LNCaP clone FGC (cell line): ENCODE measurements at regions not wholly inside any gene's neighbourhood (a gene's known extent, or its start where the extent isn't known, plus 50 kb on each side); places are given as distances from the start of the nearest gene placed in this dataset.

Experiments used
- DNase-seq: peaks from one replicate; pipeline ENCODE4 v3.0.0-alpha.2; 2011; ENCODE audit warnings: low read depth
- H3K4me3 ChIP-seq: 2 replicates; pipeline ENCODE4 v1.5.1; 2011; ENCODE audit warnings: mild to moderate bottlenecking, low read depth, low read length, control low read depth
- TF ChIP-seq, protein P1 (sequence below): IDR thresholded peaks from 2 replicates; pipeline ENCODE4 v1.5.1; 2012; ENCODE audit warnings: mild to moderate bottlenecking; ENCODE audit not compliant: control insufficient read depth, insufficient read depth; ENCODE audit errors: extremely low read depth

DNA sequence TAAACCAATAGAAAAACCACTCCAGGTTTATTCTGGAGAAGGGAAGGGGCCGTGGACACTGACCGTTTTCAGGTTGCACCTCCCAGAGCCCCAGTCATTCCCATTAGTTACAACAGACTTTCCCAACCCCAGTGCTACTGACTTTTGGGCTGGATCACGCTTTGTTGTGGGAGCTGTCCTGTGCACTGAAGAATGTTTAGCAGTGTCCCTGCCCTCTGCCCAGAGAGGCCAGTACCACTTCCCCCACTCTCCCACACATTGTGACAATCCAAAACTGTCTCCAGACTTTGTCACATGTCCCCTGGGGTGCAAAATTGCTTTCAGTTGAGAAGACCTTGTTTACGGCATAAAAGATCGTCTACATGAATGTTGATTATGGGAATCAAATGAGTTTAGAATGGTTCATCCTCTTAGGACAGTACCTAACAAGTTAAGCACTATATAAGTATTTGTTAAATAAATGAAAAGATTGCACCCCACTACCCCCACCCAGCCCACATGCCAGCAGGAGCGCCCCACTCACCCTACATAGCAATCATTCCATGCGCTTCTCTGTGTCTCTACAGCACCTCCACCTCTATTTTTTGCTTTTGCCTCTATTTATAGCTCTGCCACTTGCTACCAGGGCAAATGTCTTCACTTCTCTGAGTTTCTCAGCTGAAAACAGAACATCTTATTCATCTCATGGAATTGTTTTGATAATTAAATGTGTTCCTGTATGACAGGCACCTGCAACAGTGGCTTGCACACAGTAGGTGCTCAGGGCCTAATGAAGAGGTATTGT lies 104.9 kb downstream of the AXIN2 start:
- no peak overlapping the region for H3K4me3 ChIP-seq
- no peak for DNase-seq
- TF ChIP-seq, protein P1, sequence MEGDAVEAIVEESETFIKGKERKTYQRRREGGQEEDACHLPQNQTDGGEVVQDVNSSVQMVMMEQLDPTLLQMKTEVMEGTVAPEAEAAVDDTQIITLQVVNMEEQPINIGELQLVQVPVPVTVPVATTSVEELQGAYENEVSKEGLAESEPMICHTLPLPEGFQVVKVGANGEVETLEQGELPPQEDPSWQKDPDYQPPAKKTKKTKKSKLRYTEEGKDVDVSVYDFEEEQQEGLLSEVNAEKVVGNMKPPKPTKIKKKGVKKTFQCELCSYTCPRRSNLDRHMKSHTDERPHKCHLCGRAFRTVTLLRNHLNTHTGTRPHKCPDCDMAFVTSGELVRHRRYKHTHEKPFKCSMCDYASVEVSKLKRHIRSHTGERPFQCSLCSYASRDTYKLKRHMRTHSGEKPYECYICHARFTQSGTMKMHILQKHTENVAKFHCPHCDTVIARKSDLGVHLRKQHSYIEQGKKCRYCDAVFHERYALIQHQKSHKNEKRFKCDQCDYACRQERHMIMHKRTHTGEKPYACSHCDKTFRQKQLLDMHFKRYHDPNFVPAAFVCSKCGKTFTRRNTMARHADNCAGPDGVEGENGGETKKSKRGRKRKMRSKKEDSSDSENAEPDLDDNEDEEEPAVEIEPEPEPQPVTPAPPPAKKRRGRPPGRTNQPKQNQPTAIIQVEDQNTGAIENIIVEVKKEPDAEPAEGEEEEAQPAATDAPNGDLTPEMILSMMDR = no peak

DNA sequence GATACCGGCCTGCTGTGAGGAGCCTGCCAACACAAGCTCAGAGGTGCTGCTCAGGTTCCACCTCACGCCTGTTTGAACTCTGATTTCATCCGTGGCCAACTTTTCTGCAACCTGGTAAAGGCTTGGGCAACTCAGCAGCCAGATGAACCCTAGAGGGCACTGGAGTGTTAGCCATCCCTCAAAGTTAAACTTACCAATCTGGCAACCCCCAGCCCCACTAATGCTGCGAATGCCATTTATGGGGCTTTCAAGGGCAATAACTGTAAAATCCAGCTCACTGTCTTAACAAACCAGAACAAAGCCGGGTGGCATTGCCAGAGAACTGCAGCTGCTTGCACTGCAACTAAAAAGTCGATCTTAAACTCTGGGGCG lies 105.5 kb downstream of the AXIN2 start:
- DNase-seq = peak; percentile 28
- H3K4me3 ChIP-seq = no peak overlapping the region
- TF ChIP-seq, protein P1 = peak; percentile 76

DNA sequence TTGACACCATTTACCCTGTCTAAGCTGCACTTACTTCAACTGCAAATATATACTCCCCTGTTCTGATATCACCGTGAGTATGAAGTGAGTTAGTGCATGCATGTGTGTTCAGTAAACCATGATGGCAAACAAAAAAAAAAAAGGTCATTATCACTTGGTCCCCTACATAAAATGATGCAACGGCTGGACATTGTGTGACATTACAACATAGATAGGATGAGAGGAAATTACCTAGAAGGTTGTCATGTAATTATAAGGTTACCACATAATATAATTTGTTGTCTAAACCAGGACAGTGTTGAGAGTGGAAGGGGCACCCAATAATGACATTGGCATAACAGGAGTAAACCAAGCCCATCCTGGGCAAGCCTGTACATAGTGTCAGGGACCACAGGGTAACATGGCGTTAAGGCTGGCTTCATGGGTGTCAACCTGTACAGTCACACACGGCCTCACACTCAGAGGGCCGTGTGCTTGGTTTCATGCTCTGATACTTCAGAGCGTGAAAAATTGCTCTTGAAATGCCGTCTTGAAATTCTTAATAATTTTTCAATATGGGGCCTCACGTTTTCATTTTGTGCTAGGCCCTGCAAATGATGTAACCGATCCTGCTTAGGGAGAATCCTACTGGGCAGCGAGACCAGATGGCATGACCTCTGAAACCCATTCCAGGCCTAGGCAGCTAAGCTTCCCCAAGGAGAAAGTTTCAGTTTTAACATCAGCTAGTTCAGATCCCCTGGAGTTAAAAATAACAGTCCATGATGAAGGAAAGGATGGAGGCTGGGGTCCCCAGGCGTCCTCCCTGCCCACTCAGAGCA lies 106.1 kb downstream of the AXIN2 start:
- H3K4me3 ChIP-seq = no peak overlapping the region
- no peak for DNase-seq
- TF ChIP-seq, protein P1 = no peak

GRCh38 chr17:65453204-65453931 lies 108.1 kb downstream of the AXIN2 start:
- H3K4me3 ChIP-seq = no peak overlapping the region
- DNase-seq = no peak
- TF ChIP-seq, protein P1 = no peak

GRCh38 chr17:65449495-65449894 lies 112.0 kb downstream of the AXIN2 start:
- no peak for DNase-seq
- TF ChIP-seq, protein P1 = no peak
- H3K4me3 ChIP-seq = no peak overlapping the region

DNA sequence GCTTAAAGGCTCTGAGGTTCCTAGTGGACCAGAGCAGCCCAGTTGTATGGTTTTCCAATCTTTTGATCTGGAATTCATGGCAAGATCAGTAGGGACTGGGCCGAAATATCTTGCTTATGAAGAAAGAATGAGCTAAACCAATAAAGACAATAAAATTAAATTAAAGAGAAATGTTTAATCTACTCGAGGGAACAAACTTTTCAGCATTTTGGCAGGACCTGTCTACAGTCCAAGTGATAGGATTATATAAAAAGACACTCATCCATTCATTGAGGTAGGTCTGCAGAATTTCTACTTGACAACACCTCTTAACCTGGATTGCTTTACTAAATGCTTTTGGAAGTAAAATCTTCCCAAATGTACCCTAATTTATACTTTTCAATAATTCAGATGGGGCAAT lies 113.6 kb downstream of the AXIN2 start:
- H3K4me3 ChIP-seq = no peak overlapping the region
- TF ChIP-seq, protein P1 = no peak
- DNase-seq = no peak
